Renal pelvis (tissue), 1 donor: ENCODE measurements at regions not wholly inside any gene's neighbourhood (a gene's known extent, or its start where the extent isn't known, plus 50 kb on each side); places are given as distances from the start of the nearest gene placed in this dataset.
"Not testable (repeated sequence)": the region's sequence is repeated elsewhere in the genome, so short reads cannot be mapped to it uniquely, and the experiment has no call there.

Experiments used
- DNase-seq: peaks from one replicate; pipeline ENCODE4 v3.0.0-alpha.2; 2013

DNA sequence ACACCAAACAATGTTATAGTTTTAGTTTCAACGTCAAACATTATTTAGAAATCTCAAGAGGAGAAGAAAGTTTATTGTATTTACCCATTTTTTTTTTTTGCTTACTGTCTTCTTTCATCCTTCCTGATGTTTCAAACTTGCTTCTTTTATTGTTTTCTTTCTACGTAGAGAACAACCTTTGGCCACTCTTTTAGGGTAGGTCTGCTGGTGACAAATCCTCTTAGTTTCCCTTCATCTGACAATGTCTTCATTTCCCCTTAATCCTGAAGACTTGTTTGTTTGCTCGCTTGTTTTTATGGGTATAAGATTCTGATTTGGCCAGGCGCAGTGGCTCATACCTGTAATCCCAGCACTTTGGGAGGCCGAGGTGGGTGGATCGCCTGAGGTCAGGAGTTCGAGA is 89.1 kb downstream of the RHOU start:
- no peak for DNase-seq

GRCh38 chr1:228825041-228825440 is 89.8 kb downstream of the RHOU start:
- no peak for DNase-seq

DNA sequence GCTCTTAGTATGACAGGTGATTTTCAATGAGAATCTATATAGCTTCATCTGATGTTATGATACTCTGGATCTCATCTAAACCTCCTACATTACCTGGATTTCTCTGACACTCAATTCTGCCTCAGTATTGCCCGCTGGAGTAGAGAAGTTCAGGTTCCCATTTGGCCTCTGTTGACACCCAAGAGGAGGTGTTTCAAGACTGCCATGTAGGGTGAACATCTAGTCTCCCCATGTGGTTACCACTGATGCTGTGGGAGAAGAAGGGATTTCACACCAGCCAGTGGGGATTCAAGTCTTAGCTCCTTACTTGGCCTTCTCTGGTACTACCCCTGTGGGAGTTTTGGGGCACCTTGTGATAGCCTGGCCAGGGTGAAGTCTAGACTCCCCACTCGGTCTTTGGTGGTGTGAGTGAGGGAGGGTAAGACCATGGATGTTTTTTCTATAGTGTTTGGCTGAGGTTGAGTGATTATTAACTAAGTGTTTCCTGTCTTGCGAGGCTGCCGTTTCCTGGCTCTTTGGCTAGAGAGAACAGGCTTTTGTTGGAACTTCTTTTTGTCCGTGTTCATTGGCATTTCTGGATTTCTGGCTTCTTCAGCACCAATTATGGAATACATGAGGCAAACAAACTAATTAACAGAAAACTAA is 90.7 kb downstream of the RHOU start:
- no peak for DNase-seq

- DNase-seq = no peak
These were observed 91.7 kb downstream of the RHOU start for GRCh38 chr1:228827019-228827418.

DNA sequence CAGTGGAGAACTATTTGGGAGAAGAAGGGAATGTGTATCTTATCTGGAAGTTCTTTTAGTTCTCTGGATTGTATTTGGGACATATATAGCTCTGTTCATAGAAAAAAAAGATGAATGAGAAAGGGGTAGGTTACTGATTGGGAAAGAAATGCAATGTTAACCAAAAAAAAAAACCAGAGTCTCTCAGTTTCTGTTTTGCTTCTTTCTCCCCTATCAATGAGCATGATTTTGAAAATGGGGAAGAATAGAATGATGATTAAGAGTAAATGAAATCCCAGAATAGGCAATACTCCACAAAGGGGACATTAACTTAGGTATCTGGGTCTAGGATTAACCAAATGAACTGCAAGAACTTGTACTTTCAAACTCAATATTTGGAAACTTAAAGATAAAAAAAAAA is 92.9 kb downstream of the RHOU start:
- DNase-seq = no peak

DNA sequence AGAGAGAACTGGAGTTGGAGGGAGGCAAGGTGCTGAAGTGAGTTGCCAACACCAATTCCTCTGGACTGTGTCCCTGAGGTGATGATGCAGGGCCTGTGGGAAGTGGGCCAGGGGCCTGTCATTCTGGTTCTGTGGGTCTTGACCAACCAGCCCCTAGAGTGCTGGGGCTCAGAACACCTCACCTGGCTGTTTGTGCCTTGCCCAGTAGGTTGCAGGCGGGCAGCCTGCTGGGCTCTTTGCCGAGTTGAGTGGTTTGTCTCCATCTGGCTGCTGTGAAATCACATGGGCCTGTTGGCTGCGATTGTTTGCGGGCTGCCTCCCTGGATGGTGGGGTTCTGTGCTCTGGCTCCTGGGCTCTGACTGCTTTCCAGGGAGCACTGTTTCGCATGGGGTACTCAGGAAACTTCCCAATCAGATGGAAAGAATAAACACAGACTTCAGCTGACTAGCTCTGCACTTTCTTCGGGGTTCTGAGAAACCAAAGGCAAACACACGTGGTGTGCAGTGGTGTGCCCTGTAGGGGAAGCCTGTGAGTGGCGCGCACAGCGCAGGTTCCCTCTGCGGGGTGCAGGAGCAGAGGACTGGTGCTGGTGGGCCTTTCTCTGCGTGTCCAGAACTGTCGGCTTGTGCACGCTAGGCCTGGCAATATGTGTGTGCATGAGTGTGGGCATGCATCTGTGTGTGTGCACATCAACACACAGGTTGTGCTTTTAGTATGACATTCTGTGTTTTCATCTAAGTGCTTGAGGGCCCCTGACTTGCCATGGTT is 95.1 kb downstream of the RHOU start:
- no peak for DNase-seq

GRCh38 chr1:228830954-228831481 is 95.7 kb downstream of the RHOU start:
- DNase-seq = no peak

GRCh38 chr1:228833911-228834688 is 98.8 kb downstream of the RHOU start:
- no peak for DNase-seq

DNA sequence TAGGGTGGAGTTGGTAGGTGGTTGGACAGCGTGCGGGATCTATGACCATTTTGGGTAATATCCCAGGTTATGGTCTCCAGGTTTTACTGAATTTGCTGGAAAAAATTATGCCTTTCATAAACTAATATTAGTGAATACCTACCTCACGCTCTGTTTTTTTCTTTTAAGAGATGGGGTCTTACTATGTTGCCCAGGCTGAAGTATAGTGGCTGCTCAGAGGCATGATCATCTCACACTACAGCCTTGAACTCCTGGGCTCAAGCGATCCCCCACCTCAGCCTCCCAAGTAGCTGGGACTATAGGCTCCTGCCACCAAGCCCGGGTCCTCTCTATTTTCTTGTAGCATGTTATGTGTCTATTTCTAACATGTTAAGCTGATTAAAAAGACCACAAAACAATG is 100.2 kb downstream of the RHOU start:
- DNase-seq = no peak

DNA sequence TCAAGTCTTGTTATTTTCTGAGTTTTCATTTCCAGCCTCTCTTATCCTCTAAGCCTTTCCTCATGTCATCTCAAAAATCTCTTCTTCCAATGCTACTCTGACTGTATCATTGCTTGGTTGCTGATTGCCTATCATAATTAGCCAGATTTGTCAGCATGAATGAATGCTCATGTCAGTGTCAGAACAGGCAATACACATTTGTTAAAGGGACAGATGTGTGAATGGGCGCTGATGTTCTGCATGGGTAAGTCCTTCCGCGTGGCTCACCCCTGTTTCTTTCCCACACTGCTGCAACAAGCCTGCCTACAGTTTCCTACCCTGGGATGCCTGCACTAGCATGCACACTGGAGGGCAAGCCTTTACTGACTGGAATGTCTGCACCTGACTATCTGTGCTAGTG is 100.6 kb downstream of the RHOU start:
- no peak for DNase-seq

DNA sequence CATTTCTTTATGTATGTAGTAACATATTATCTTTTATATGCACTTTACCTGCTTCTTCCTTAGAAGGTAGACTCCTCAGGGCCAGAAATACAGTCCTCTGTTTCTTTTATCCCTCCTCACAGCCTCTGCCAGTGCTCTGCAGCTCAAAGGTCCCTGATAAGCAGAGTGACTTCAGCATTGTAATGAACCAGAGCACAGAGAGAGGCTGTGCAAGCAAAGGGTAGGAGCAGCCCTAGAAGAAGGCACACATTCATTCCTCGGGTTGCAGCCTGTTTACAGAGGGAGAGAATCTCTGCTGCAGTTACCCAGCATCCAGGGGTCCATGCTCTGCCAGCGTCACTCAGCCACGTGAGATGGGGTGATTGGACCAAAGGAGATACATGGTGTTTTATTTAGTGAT is 101.1 kb downstream of the RHOU start:
- no peak for DNase-seq

- DNase-seq = no peak
These were observed 101.8 kb downstream of the RHOU start for GRCh38 chr1:228837032-228837431.

GRCh38 chr1:228837817-228838716 is 102.8 kb downstream of the RHOU start:
- DNase-seq = peak; percentile 54

- DNase-seq = no peak
These were observed 103.6 kb downstream of the RHOU start for GRCh38 chr1:228838717-228839500.

DNA sequence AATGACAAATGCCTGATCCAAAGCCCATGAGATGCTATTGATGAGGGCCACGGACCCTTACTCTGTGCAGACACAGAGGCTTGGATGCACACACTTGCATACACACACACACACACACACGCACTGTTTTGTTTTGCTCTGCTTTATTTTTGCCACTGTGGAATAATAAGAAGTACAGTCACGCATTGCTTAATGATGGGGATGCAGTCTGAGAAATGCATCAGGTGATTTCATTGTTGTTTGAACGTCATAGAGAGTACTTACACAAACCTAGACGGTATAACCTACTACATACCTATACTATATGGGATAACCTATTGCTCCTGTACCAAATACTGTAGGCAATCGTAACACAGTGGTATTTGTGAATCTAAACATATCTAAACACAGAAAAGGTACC is 104.4 kb downstream of the RHOU start:
- no peak for DNase-seq

DNA sequence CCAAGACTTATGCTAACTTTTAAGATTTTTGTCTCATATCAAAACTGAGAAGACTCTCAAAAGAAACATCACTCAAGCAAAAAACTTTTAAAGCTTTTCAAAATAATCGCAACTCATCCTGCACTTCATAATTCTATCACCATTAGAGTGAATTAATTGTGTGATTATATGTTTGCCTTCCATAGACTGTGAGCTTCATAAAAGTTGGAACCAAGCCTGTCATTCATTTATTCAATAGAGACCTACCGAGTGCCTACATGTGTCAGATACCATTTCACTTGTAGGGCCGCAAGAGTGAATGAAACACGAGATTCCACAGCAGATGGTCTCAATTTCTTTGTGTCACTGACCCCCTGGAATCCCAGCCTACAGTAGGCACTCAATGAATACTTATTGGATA is 106.4 kb downstream of the RHOU start:
- DNase-seq = no peak

DNA sequence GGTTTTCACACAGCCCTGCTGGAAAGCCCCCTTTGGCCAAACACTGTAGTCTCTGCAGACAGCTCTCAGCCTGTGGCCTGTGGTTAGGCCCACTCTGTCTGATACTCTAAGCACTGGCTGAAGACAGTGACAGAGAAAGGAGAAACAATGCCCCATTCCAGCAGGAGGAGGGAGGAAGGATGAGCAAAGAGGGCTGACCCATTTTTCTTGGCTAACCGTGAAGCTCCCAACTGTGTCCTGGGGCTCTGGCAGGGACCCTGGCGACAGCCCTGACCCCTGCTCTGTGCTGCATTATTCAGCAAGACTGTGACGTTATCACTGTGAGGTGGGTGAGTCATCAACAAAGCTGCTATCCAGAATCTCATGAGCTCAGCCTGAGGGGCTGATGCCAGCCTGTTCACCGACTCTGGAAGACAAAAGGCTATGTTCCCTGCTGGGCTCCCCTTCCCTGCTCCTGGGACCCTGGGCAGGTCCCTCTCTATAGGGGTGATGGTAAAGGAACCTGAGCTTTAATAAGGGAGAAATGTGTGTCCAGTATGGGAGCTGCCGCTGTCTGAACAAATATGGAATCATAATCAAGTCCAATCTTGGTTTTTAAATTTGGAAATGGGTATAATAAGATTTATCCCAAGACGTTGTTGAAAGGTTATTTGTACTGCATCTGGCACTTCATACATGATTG is 107.0 kb downstream of the RHOU start:
- DNase-seq = no peak

DNA sequence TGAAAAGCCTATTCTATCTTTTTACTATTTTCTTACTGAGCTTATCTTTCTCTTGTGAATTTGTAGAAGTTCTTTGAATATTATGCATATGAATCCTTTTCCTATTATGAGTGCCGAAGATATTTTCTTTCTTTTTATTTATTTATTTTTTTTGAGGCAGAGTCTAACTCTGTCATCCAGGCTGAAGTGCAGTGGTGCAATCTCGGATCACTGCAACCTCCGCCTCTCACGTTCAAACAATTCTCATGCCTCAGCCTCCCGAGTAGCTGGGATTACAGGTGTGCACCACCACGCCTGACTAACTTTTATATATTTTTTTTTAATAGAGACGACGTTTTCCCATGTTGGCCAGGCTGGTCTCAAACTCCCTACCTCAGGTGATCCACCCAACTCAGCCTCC is 109.8 kb downstream of the RHOU start:
- DNase-seq = no peak

- DNase-seq = no peak
These were observed 111.7 kb downstream of the RHOU start for GRCh38 chr1:228846952-228847351.

DNA sequence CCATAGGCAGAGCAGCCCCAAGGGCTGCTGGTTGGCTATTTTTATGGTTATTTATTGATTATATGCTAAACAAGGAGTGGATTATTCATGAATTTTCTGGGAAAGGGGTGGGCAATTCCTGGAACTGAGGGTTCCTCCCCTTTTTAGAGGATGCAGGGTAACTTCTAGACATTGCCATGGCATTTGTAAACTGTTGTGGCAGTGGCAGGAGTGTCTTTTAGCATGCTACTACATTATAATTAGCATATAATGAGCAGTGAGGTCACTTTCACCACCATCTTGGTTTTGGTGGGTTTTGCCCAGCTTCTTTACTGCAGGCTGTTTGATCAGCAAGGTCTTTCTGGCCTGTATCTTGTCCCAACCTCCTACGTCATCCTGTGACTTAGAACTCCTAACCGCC is 112.2 kb downstream of the RHOU start:
- not testable (repeated sequence) for DNase-seq
